HG02970 (cell line): ENCODE measurements at regions not wholly inside any gene's neighbourhood (a gene's known extent, or its start where the extent isn't known, plus 50 kb on each side); places are given as distances from the start of the nearest gene placed in this dataset.
"Not testable (repeated sequence)": the region's sequence is repeated elsewhere in the genome, so short reads cannot be mapped to it uniquely, and the experiment has no call there.

Source experiments
- ATAC-seq: cut with Tn5 transposase; IDR thresholded peaks from one replicate; pipeline ENCODE4 v1.9.1; 2021; ENCODE audit warnings: mild to moderate bottlenecking, moderate library complexity, moderate number of reproducible peaks; ENCODE audit not compliant: unreplicated experiment, low FRiP score

GRCh38 chrX:46236411-46236810, 308.8 kb downstream of the ZNF674 start:
- no peak for ATAC-seq

GRCh38 chrX:46235778-46236177, 309.4 kb downstream of the ZNF674 start:
- no peak for ATAC-seq

- ATAC-seq: no peak
These were observed 310.4 kb downstream of the ZNF674 start for GRCh38 chrX:46234775-46235174.

GRCh38 chrX:46228389-46228788, 316.8 kb downstream of the ZNF674 start:
- ATAC-seq: no peak

GRCh38 chrX:46226422-46226821, 318.8 kb downstream of the ZNF674 start:
- ATAC-seq: no peak

- not testable (repeated sequence) for ATAC-seq
These were observed 321.7 kb downstream of the ZNF674 start for GRCh38 chrX:46223499-46223898.

GRCh38 chrX:46220822-46221221, 324.4 kb downstream of the ZNF674 start:
- no peak for ATAC-seq

GRCh38 chrX:46218373-46218772, 326.8 kb downstream of the ZNF674 start:
- ATAC-seq: no peak

- no peak for ATAC-seq
These were observed 328.8 kb downstream of the ZNF674 start for GRCh38 chrX:46216406-46216805.

GRCh38 chrX:46211079-46211478, 334.1 kb downstream of the ZNF674 start:
- no peak for ATAC-seq

GRCh38 chrX:46209768-46210167, 335.5 kb downstream of the ZNF674 start:
- ATAC-seq: no peak

- ATAC-seq: no peak
These were observed 336.2 kb downstream of the ZNF674 start for GRCh38 chrX:46209037-46209436.

- ATAC-seq: no peak
These were observed 336.9 kb downstream of the ZNF674 start for GRCh38 chrX:46208225-46208854.

- no peak for ATAC-seq
These were observed 340.3 kb downstream of the ZNF674 start for GRCh38 chrX:46204721-46205422.

GRCh38 chrX:46202733-46203514, 342.3 kb downstream of the ZNF674 start:
- ATAC-seq: no peak

GRCh38 chrX:46200413-46200812, 344.8 kb downstream of the ZNF674 start:
- no peak for ATAC-seq

- no peak for ATAC-seq
These were observed 346.4 kb downstream of the ZNF674 start for GRCh38 chrX:46198858-46199257.

- ATAC-seq: not testable (repeated sequence)
These were observed 358.5 kb downstream of the ZNF674 start for GRCh38 chrX:46186811-46187106.

- no peak for ATAC-seq
These were observed 359.1 kb downstream of the ZNF674 start for GRCh38 chrX:46185923-46186810.

GRCh38 chrX:46184749-46185148, 360.5 kb downstream of the ZNF674 start:
- ATAC-seq: no peak

GRCh38 chrX:46180258-46180687, 364.9 kb downstream of the ZNF674 start:
- ATAC-seq: peak; percentile 79
